MM.1S (cell line): ENCODE measurements at regions not wholly inside any gene's neighbourhood (a gene's known extent, or its start where the extent isn't known, plus 50 kb on each side); places are given as distances from the start of the nearest gene placed in this dataset.
"Not testable (repeated sequence)": the region's sequence is repeated elsewhere in the genome, so short reads cannot be mapped to it uniquely, and the experiment has no call there.

ENCODE experiments used
- DNase-seq: peaks from one replicate; pipeline ENCODE4 v3.0.0-alpha.2; 2015
- H2AFZ ChIP-seq: fragments of 300-600 bp; sonication (generic); 2 replicates; pipeline ENCODE4 v1.6.0; 2016; ENCODE audit warnings: antibody characterized with exemption, low read length
- H3F3A ChIP-seq: fragments of 300-600 bp; sonication (generic); 2 replicates; pipeline ENCODE4 v1.6.1; 2016; ENCODE audit warnings: mild to moderate bottlenecking, antibody characterized with exemption, low read length, moderate library complexity, mixed read lengths; ENCODE audit not compliant: insufficient read depth
- H3K27ac ChIP-seq: fragments of 300-600 bp; sonication (generic); 2 replicates; pipeline ENCODE4 v1.5.1; 2016; ENCODE audit warnings: mild to moderate bottlenecking, low read length
- H3K27me3 ChIP-seq: fragments of 300-600 bp; sonication (generic); replicated peaks from 2 replicates; pipeline ENCODE4 v1.6.0; 2016; ENCODE audit warnings: low read length; ENCODE audit not compliant: insufficient read depth
- H3K36me3 ChIP-seq: fragments of 300-600 bp; sonication (generic); replicated peaks from 2 replicates; pipeline ENCODE4 v1.6.1; 2016; ENCODE audit warnings: mild to moderate bottlenecking, low read length, mixed read lengths; ENCODE audit not compliant: insufficient read depth
- H3K4me1 ChIP-seq: fragments of 300-600 bp; sonication (generic); 2 replicates; pipeline ENCODE4 v1.6.1; 2016; ENCODE audit warnings: low read length, mixed read lengths
- H3K4me2 ChIP-seq: fragments of 300-600 bp; sonication (generic); 2 replicates; pipeline ENCODE4 v1.6.0; 2016; ENCODE audit warnings: low read depth, low read length
- H3K4me3 ChIP-seq: fragments of 300-600 bp; sonication (generic); 2 replicates; pipeline ENCODE4 v1.5.1; 2016; ENCODE audit warnings: low read length, mixed read lengths
- H3K79me2 ChIP-seq: fragments of 300-600 bp; sonication (generic); 2 replicates; pipeline ENCODE4 v1.6.1; 2016; ENCODE audit warnings: mixed run types, low read length, mixed read lengths
- H3K9ac ChIP-seq: fragments of 300-600 bp; sonication (generic); 2 replicates; pipeline ENCODE4 v1.6.1; 2016; ENCODE audit warnings: low read length, mixed read lengths
- H3K9me2 ChIP-seq: fragments of 300-600 bp; sonication (generic); replicated peaks from 2 replicates; pipeline ENCODE4 v1.6.1; 2016; ENCODE audit warnings: mild to moderate bottlenecking, low read length, mixed read lengths; ENCODE audit not compliant: insufficient read depth
- H3K9me3 ChIP-seq: fragments of 300-600 bp; sonication (generic); replicated peaks from 2 replicates; pipeline ENCODE4 v1.6.1; 2016; ENCODE audit warnings: mild to moderate bottlenecking, low read length, mixed read lengths; ENCODE audit not compliant: insufficient read depth
- H4K20me1 ChIP-seq: fragments of 300-600 bp; sonication (generic); 2 replicates; pipeline ENCODE4 v1.6.1; 2016; ENCODE audit warnings: mild to moderate bottlenecking, low read length, moderate library complexity, mixed read lengths; ENCODE audit not compliant: insufficient read depth
- CTCF ChIP-seq: fragments of 300-600 bp; sonication (generic); IDR thresholded peaks from 2 replicates; pipeline ENCODE4 v1.5.1; 2016; ENCODE audit warnings: antibody characterized with exemption, low read length, mixed read lengths

- H2AFZ ChIP-seq = no peak overlapping the region
- no peak overlapping the region for H3K4me2 ChIP-seq
- no peaks in the 10 kb centered on the region for H3K36me3 ChIP-seq
- no peak overlapping the region for H3K9ac ChIP-seq
- no peaks in the 10 kb centered on the region for H3K4me1 ChIP-seq
- H3K27me3 ChIP-seq = no peaks in the 10 kb centered on the region
- no peak for TF ChIP-seq CTCF
- no peak for DNase-seq
- no peak overlapping the region for H3K4me3 ChIP-seq
- no peaks in the 10 kb centered on the region for H3F3A ChIP-seq
- no peak overlapping the region for H3K27ac ChIP-seq
- no peaks in the 10 kb centered on the region for H3K9me2 ChIP-seq
- H4K20me1 ChIP-seq = no peaks in the 10 kb centered on the region
- H3K79me2 ChIP-seq = no peaks in the 10 kb centered on the region
- no peaks in the 10 kb centered on the region for H3K9me3 ChIP-seq
Measured at GRCh38 chr15:31660816-31661215, 334.2 kb downstream of the KLF13 start.

- not testable (repeated sequence) for H3K27ac ChIP-seq, DNase-seq, H3K79me2 ChIP-seq, H3F3A ChIP-seq, H4K20me1 ChIP-seq, H3K9ac ChIP-seq, H3K4me3 ChIP-seq, H3K27me3 ChIP-seq, H3K9me3 ChIP-seq, H3K4me2 ChIP-seq, H3K4me1 ChIP-seq, H3K9me2 ChIP-seq, H3K36me3 ChIP-seq, H2AFZ ChIP-seq
Measured at GRCh38 chr15:31665732-31666131, 339.1 kb downstream of the KLF13 start.

- not testable (repeated sequence) for H3K9me3 ChIP-seq, H3K4me2 ChIP-seq, H3K27me3 ChIP-seq, H3K79me2 ChIP-seq, DNase-seq, H3K36me3 ChIP-seq, H3K4me1 ChIP-seq, H4K20me1 ChIP-seq, H3K27ac ChIP-seq, H2AFZ ChIP-seq, H3F3A ChIP-seq, H3K4me3 ChIP-seq, H3K9ac ChIP-seq, H3K9me2 ChIP-seq
Measured at GRCh38 chr15:31669158-31669908, 342.7 kb downstream of the KLF13 start.

- H4K20me1 ChIP-seq, H3K27ac ChIP-seq, H3K79me2 ChIP-seq: not testable (repeated sequence)
Measured at GRCh38 chr15:31673263-31673662, 346.6 kb downstream of the KLF13 start.

GRCh38 chr15:31681529-31682259 lies 348.6 kb upstream of the CHRNA7 start:
- not testable (repeated sequence) for DNase-seq, H4K20me1 ChIP-seq, H3K4me2 ChIP-seq, H3K36me3 ChIP-seq, H3K4me1 ChIP-seq, H3K9me2 ChIP-seq, H3F3A ChIP-seq, H2AFZ ChIP-seq, H3K27ac ChIP-seq, H3K9me3 ChIP-seq, H3K79me2 ChIP-seq, H3K9ac ChIP-seq, H3K27me3 ChIP-seq, H3K4me3 ChIP-seq

More at GRCh38 chr15:31673263-31673662, 346.6 kb downstream of the KLF13 start:
- H3K9ac ChIP-seq, H3K27me3 ChIP-seq, DNase-seq, H3K4me2 ChIP-seq, H3F3A ChIP-seq, H2AFZ ChIP-seq, H3K4me1 ChIP-seq, H3K9me3 ChIP-seq, H3K36me3 ChIP-seq, H3K9me2 ChIP-seq, H3K4me3 ChIP-seq: not testable (repeated sequence)

GRCh38 chr15:31687088-31687487 lies 343.2 kb upstream of the CHRNA7 start:
- not testable (repeated sequence) for H3K27ac ChIP-seq, H3K9ac ChIP-seq, H3K36me3 ChIP-seq, H3K27me3 ChIP-seq, H3K9me2 ChIP-seq, H3K79me2 ChIP-seq, H3K4me1 ChIP-seq, H3K9me3 ChIP-seq, H2AFZ ChIP-seq, H3F3A ChIP-seq, H3K4me3 ChIP-seq, H4K20me1 ChIP-seq, H3K4me2 ChIP-seq, DNase-seq

GRCh38 chr15:31696509-31696908 lies 333.8 kb upstream of the CHRNA7 start:
- H3K4me2 ChIP-seq, H3K9ac ChIP-seq, H3K4me3 ChIP-seq, H2AFZ ChIP-seq, H3K27me3 ChIP-seq, H3K4me1 ChIP-seq, H3K9me2 ChIP-seq, H3F3A ChIP-seq, H4K20me1 ChIP-seq, H3K9me3 ChIP-seq, H3K27ac ChIP-seq, H3K79me2 ChIP-seq, DNase-seq, H3K36me3 ChIP-seq: not testable (repeated sequence)
